ENCODE measurements at regions not wholly inside any gene's neighbourhood (a gene's known extent, or its start where the extent isn't known, plus 50 kb on each side); places are given as distances from the start of the nearest gene placed in this dataset.

- TF ChIP-seq EP300 (IDR thresholded peaks at IDR 0.05; ENCODE audit: borderline replicate concordance in 1 of 2, low read depth in 1 of 2, low read length in 1 of 2) (no peak), YY1 (IDR thresholded peaks at IDR 0.05; ENCODE audit: low read depth) (no peak), RXRA (IDR thresholded peaks at IDR 0.05; ENCODE audit: borderline replicate concordance, low read depth) (no peak), SIN3A (IDR thresholded peaks at IDR 0.05; ENCODE audit: borderline replicate concordance, low read depth, low read length) (no peak), MAX (IDR thresholded peaks at IDR 0.05; ENCODE audit: low read depth) (no peak), FOSL2 (IDR thresholded peaks at IDR 0.05; ENCODE audit: borderline replicate concordance, low read depth) (no peak)
These were observed 182.9 kb upstream of the RGMA start for GRCh38 chr15:93271871-93272270.

Data from SK-N-SH (cell line).